HepG2 (cell line): ENCODE measurements at regions not wholly inside any gene's neighbourhood (a gene's known extent, or its start where the extent isn't known, plus 50 kb on each side); places are given as distances from the start of the nearest gene placed in this dataset.

Source experiments
- ATAC-seq: fragments of 200-7000 bp; cut with Tn5 transposase; 3 replicates; pipeline ENCODE4 v1.9.1; 2020; ENCODE audit warnings: mild to moderate bottlenecking, moderate library complexity
- BruUV-seq: library from RNA; stranded (reverse); fragments of 400-500 nt; replicated peaks from 2 replicates; lab custom pipeline; 2021; lab: Mats Ljungman, UMichigan
- CTCF ChIA-PET: fragments of 300-600 bp; formaldehyde crosslinking; extraction: SDS; loops from one replicate; lab custom pipeline; 2021; ENCODE audit warnings: low total read pairs, inconsistent platforms, low intra/inter-chr PET ratio; lab: Yijun Ruan, JAX
- POLR2A ChIA-PET: fragments of 350-600 bp; sonication (Branson Sonifier 250); formaldehyde crosslinking; loops from one replicate; lab custom pipeline; 2020; ENCODE audit warnings: antibody characterized with exemption, inconsistent platforms; lab: Yijun Ruan, JAX
- DNase-seq: peaks from one replicate; pipeline ENCODE4 v3.0.0-alpha.2; 2015; ENCODE audit warnings: low spot score
- FAIRE-seq: peaks from 3 replicates; lab custom pipeline; 2011; peaks lifted over from hg19 to GRCh38; lab: Jason Lieb, UNC
- H2AFZ ChIP-seq: one replicate; pipeline ENCODE4 v1.6.1; 2011; ENCODE audit warnings: low read length, inconsistent platforms
- H3K27ac ChIP-seq: fragments of 300-600 bp; 3 replicates; pipeline ENCODE4 v1.8.0; 2011; ENCODE audit warnings: mixed run types, mild to moderate bottlenecking, mixed read lengths, low read length, inconsistent platforms; ENCODE audit not compliant: insufficient read depth; ENCODE audit errors: extremely low read length
- H3K27me3 ChIP-seq, 2 experiments: fragments of 200-600 bp in 1 of 2; 2 replicates in 1 of 2; 3 replicates in 1 of 2; pipeline versions ENCODE4 v1.6.0 to v1.8.0; 2011; ENCODE audit warnings: low read length in 2 of 2, mild to moderate bottlenecking in 2 of 2, moderate library complexity in 2 of 2, inconsistent platforms in 1 of 2; ENCODE audit not compliant: insufficient read depth in 2 of 2, control insufficient read depth in 1 of 2
- H3K36me3 ChIP-seq, 2 experiments: fragments of 200-600 bp in 1 of 2; replicated peaks in 1 of 2; 2 replicates in 1 of 2; 3 replicates in 1 of 2; pipeline versions ENCODE4 v1.5.1 to v1.8.0; 2011; ENCODE audit warnings: low read length in 2 of 2, inconsistent platforms in 1 of 2; ENCODE audit not compliant: insufficient read depth in 2 of 2, control insufficient read depth in 1 of 2
- H3K4me1 ChIP-seq: 2 replicates; pipeline ENCODE4 v1.5.1; 2012; ENCODE audit warnings: low read length, inconsistent platforms; ENCODE audit not compliant: insufficient read depth
- H3K4me2 ChIP-seq: 2 replicates; pipeline ENCODE4 v1.6.0; 2011; ENCODE audit warnings: low read depth, low read length, inconsistent platforms
- H3K4me3 ChIP-seq, 3 experiments: fragments of 200-600 bp in 1 of 3; sonication (generic), shearing (Covaris generic) in 1 of 3; replicated peaks in 1 of 3; 2 replicates each; pipeline ENCODE4 v1.5.1; 2011 to 2016; ENCODE audit warnings: low read length in 3 of 3, inconsistent platforms in 2 of 3, low read depth in 2 of 3, mild to moderate bottlenecking in 2 of 3, control low read depth in 1 of 3, mixed read lengths in 1 of 3; ENCODE audit not compliant: insufficient read depth in 1 of 3
- H3K79me2 ChIP-seq: one replicate; pipeline ENCODE4 v1.6.1; 2011; ENCODE audit warnings: low read length, inconsistent platforms; ENCODE audit not compliant: insufficient read depth
- H3K9ac ChIP-seq: 2 replicates; pipeline ENCODE4 v1.6.0; 2011; ENCODE audit warnings: mild to moderate bottlenecking, low read depth, low read length, inconsistent platforms; ENCODE audit not compliant: insufficient read depth
- H3K9me3 ChIP-seq: 2 replicates; pipeline ENCODE4 v1.5.1; 2012; ENCODE audit warnings: mild to moderate bottlenecking, low read length
- H4K20me1 ChIP-seq: 2 replicates; pipeline ENCODE4 v1.6.0; 2011; ENCODE audit warnings: inconsistent platforms, mild to moderate bottlenecking, low read length, moderate library complexity; ENCODE audit not compliant: insufficient read depth
- AHR ChIP-seq: IDR thresholded peaks from 2 replicates; pipeline ENCODE4 v1.6.1; 2018; ENCODE audit warnings: missing genetic modification reagents, missing compliant biosample characterization
- EZH2 ChIP-seq: conservative IDR thresholded peaks from 2 replicates; pipeline ENCODE4 v1.6.1; 2012; ENCODE audit warnings: mild to moderate bottlenecking, low read depth, low read length, moderate library complexity
- GPBP1L1 ChIP-seq: sonication (generic); formaldehyde crosslinking; IDR thresholded peaks from 2 replicates; pipeline ENCODE4 v1.5.0; 2020; ENCODE audit warnings: mild to moderate bottlenecking, missing genetic modification reagents
- IRF1 ChIP-seq: sonication (generic); formaldehyde crosslinking; IDR thresholded peaks from 2 replicates; pipeline ENCODE4 v1.4.0; 2020; ENCODE audit warnings: low read depth, mild to moderate bottlenecking, missing genetic modification reagents
- KDM4B ChIP-seq: sonication (generic); formaldehyde crosslinking; IDR thresholded peaks from 2 replicates; pipeline ENCODE4 v1.4.0; 2020; ENCODE audit warnings: missing genetic modification reagents
- KDM5B ChIP-seq: sonication (generic); formaldehyde crosslinking; IDR thresholded peaks from 2 replicates; pipeline ENCODE4 v1.4.0; 2020; ENCODE audit warnings: missing genetic modification reagents, mild to moderate bottlenecking, borderline replicate concordance
- KDM6A ChIP-seq: IDR thresholded peaks from 2 replicates; pipeline ENCODE4 v1.6.1; 2016; ENCODE audit warnings: low read depth
- NCOA5 ChIP-seq: sonication (generic); formaldehyde crosslinking; IDR thresholded peaks from 2 replicates; pipeline ENCODE4 v1.4.0; 2020; ENCODE audit warnings: missing genetic modification reagents
- RFXANK ChIP-seq: IDR thresholded peaks from 2 replicates; pipeline ENCODE4 v1.6.1; 2016
- SMYD3 ChIP-seq: sonication (generic); formaldehyde crosslinking; IDR thresholded peaks from 2 replicates; pipeline ENCODE4 v1.8.1; 2023; ENCODE audit warnings: mild to moderate bottlenecking, missing genetic modification reagents
- ZNF207 ChIP-seq: fragments of 450-650 bp; IDR thresholded peaks from 2 replicates; pipeline ENCODE4 v1.6.1; 2016; ENCODE audit warnings: antibody characterized with exemption, borderline replicate concordance
- ZNF350 ChIP-seq: sonication (generic); formaldehyde crosslinking; IDR thresholded peaks from 2 replicates; pipeline ENCODE4 v1.4.0; 2020; ENCODE audit warnings: mild to moderate bottlenecking, low read depth, missing genetic modification reagents, borderline replicate concordance
- ZNF484 ChIP-seq: sonication (generic); formaldehyde crosslinking; IDR thresholded peaks from 2 replicates; pipeline ENCODE4 v1.5.1; 2020; ENCODE audit warnings: mild to moderate bottlenecking, low read depth, missing genetic modification reagents, borderline replicate concordance
- ZNF709 ChIP-seq: sonication (generic); formaldehyde crosslinking; IDR thresholded peaks from 2 replicates; pipeline ENCODE4 v1.5.0; 2020; ENCODE audit warnings: mild to moderate bottlenecking, missing genetic modification reagents
- ZNF800 ChIP-seq: sonication (generic); formaldehyde crosslinking; IDR thresholded peaks from 2 replicates; pipeline ENCODE4 v1.4.0; 2020; ENCODE audit warnings: missing genetic modification reagents
- WGBS: methylation state at CpG from one replicate; pipeline ENCODE4 v1.1.6; 2017; ENCODE audit warnings: low lambda C conversion rate; 5-methylcytosine and 5-hydroxymethylcytosine counted together
- in situ Hi-C: cut with HindIII; loops from 2 replicates; pipeline ENCODE4 v1.10.0; 2017; ENCODE audit warnings: low pct_unique_long_range_greater_than_20kb; ENCODE audit not compliant: extremely low pct_ligation_motif_present
- intact Hi-C: fragments of 100-400 bp; cut with micrococcal nuclease; formaldehyde crosslinking; loops from one replicate; pipeline ENCODE4 v1.10.0; 2022; ENCODE audit not compliant: unreplicated experiment

GRCh38 chr21:20698585-20698984 is 299.6 kb upstream of the NCAM2 start:
- Histone ChIP-seq H3K27ac (no peak overlapping the region), H3K4me2 (no peak overlapping the region), H3K9me3 (peaks cover 78% of the 10 kb centered on the region), H4K20me1 (no peaks in the 10 kb centered on the region), H3K4me3 (no peak overlapping the region), H3K27me3 (no peaks in the 10 kb centered on the region), H3K9ac (no peak overlapping the region), H3K36me3 (no peaks in the 10 kb centered on the region), H2AFZ (no peak overlapping the region)
- BruUV-seq = no TSS peak
- in situ Hi-C loops = no loop called here
- no CpG with 5 or more reads among the region's 1 CpG for WGBS
- no peak for ATAC-seq
- intact Hi-C loops = no loop called here
- DNase-seq = no peak
- TF ChIP-seq GPBP1L1 (CRISPR knock-in tag) = no peak
- TF ChIP-seq KDM4B (CRISPR knock-in tag) = no peak
- TF ChIP-seq KDM5B (CRISPR knock-in tag) = no peak
- no peak for TF ChIP-seq ZNF207
- TF ChIP-seq RFXANK (CRISPR knock-in tag) = no peak
- TF ChIP-seq SMYD3 (CRISPR knock-in tag) = no peak
- TF ChIP-seq, all 625 proteins: peak for 0
- no peak for FAIRE-seq
- POLR2A ChIA-PET = no interaction called here
- H3K4me1 ChIP-seq = no peaks in the 10 kb centered on the region
- CTCF ChIA-PET = no interaction called here
- H3K79me2 ChIP-seq = no peaks in the 10 kb centered on the region

- intact Hi-C loops = no loop called here
- DNase-seq (no peak), ATAC-seq (no peak), FAIRE-seq (no peak)
- in situ Hi-C loops = no loop called here
- H3K9me3 ChIP-seq = peaks cover 80% of the 10 kb centered on the region
- no peak overlapping the region for H3K27ac ChIP-seq
- H3K4me3 ChIP-seq = no peak overlapping the region
- no peaks in the 10 kb centered on the region for H3K36me3 ChIP-seq
- H3K4me1 ChIP-seq = no peaks in the 10 kb centered on the region
- 11% methylated on average over 6 of the region's 6 CpGs for WGBS
- H3K27me3 ChIP-seq = no peaks in the 10 kb centered on the region
- no TSS peak for BruUV-seq
- no peak overlapping the region for H2AFZ ChIP-seq
- no peak overlapping the region for H3K4me2 ChIP-seq
- ChIA-PET CTCF (no interaction called here), POLR2A (no interaction called here)
- no peaks in the 10 kb centered on the region for H3K79me2 ChIP-seq
- no peaks in the 10 kb centered on the region for H4K20me1 ChIP-seq
- no peak overlapping the region for H3K9ac ChIP-seq
- TF ChIP-seq EZH2 = no peak
- no peak for TF ChIP-seq KDM6A (CRISPR knock-in tag)
- TF ChIP-seq IRF1 (CRISPR knock-in tag) = no peak
- TF ChIP-seq ZNF709 (CRISPR knock-in tag) = no peak
- TF ChIP-seq ZNF350 (CRISPR knock-in tag) = no peak
- no peak for TF ChIP-seq ZNF484 (CRISPR knock-in tag)
- TF ChIP-seq NCOA5 (CRISPR knock-in tag) = no peak
- TF ChIP-seq AHR = no peak
- TF ChIP-seq ZNF800 (CRISPR knock-in tag) = no peak
These were observed 297.0 kb upstream of the NCAM2 start for GRCh38 chr21:20701235-20701634.
